ENCODE measurements at regions not wholly inside any gene's neighbourhood (a gene's known extent, or its start where the extent isn't known, plus 50 kb on each side); places are given as distances from the start of the nearest gene placed in this dataset.

- peaks cover 5% of the 10 kb centered on the region for H3K27me3 Mint-ChIP-seq
- peaks cover 0 to 2% (median 0%) of the 10 kb centered on the region in 3 donors for H3K4me1 Mint-ChIP-seq
- H3K27ac Mint-ChIP-seq, result no peak overlapping the region
- H3K9me3 Mint-ChIP-seq, result peaks cover 0 to 2% (median 1%) of the 10 kb centered on the region in 3 donors
- H3K4me3 Mint-ChIP-seq, result no peak overlapping the region
- H3K36me3 Mint-ChIP-seq, result no peaks in the 10 kb centered on the region
These were observed 176.3 kb upstream of the GLI2 start for GRCh38 chr2:120559401-120559800.

GRCh38 chr2:120560330-120560729, 175.3 kb upstream of the GLI2 start:
- no peaks in the 10 kb centered on the region for H3K36me3 Mint-ChIP-seq
- peaks cover 0 to 2% (median 1%) of the 10 kb centered on the region in 3 donors for H3K9me3 Mint-ChIP-seq
- peaks cover 5% of the 10 kb centered on the region for H3K27me3 Mint-ChIP-seq
- no peak overlapping the region for H3K27ac Mint-ChIP-seq
- H3K4me3 Mint-ChIP-seq, result no peak overlapping the region
- peaks cover 0 to 2% (median 0%) of the 10 kb centered on the region in 3 donors for H3K4me1 Mint-ChIP-seq

GRCh38 chr2:120561379-120562035, 174.2 kb upstream of the GLI2 start:
- Mint-ChIP-seq H3K27me3 (no peaks in the 10 kb centered on the region), H3K27ac (no peak overlapping the region), H3K4me3 (no peak overlapping the region), H3K4me1 (peaks cover 0 to 2% (median 0%) of the 10 kb centered on the region in 3 donors), H3K9me3 (peaks cover 0 to 2% (median 1%) of the 10 kb centered on the region in 3 donors), H3K36me3 (no peaks in the 10 kb centered on the region)

DNA sequence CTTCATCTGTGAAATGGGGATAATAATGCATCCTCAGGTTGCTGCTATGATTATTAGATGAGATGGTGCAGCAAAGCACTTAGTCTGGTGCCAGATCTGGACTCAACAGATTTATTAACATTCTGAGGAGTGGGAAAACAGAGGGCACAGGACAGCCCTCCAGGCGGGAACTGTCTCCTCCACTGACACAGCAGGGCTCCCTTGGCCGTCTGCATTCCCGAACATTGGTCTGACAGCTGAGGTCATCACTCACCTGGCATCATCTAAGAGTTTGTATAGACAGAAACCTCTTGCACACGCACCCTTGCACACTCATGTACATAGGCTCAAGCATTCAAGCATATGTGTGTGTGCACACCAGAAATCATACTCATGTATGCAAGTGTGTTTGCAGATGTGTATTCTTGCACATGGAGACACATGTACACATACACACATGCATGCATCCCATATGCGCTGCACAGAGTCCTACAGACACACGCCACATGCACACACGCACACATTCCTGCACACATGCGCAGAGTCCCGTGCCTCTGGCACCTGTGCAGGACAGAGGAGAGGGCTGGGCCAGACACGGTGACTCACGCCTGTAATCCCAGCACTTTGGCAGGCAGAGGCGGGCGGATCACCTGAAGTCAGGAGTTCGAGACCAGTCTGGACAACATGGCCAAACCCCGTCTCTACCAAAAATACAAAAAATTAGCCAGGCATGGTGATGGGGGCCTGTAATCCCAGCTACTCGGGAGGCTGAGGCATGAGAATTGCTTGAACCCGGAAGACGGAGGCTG, 173.3 kb upstream of the GLI2 start:
- Mint-ChIP-seq H3K9me3 (peaks cover 0 to 2% (median 1%) of the 10 kb centered on the region in 3 donors), H3K4me1 (peaks cover 0 to 2% (median 0%) of the 10 kb centered on the region in 3 donors), H3K27me3 (no peaks in the 10 kb centered on the region), H3K4me3 (no peak overlapping the region), H3K27ac (peak overlapping the region in 1 of 3 donors; percentile 80), H3K36me3 (no peaks in the 10 kb centered on the region)

DNA sequence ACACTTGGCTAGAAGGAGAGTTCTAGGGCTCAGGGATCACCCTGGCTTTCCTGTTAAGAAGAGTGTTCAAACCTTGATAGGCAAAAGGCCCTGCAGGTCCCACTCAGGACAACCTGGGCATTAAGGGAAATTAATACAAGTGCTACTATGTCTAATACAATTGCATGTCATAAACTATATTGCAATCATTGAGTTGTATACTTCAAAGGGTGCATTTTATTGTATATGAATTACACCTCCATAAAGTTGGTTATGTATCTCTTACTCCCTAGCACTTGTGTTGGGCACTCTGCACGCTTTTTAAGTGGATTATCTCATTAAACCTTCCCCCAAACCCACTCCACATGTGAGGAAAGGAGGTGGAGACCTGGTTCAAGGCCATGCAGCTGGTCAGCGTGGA, 172.1 kb upstream of the GLI2 start:
- Mint-ChIP-seq H3K36me3 (no peaks in the 10 kb centered on the region), H3K27ac (peak overlapping the region in 1 of 3 donors; percentile 11), H3K27me3 (no peaks in the 10 kb centered on the region), H3K9me3 (peaks cover 0 to under 1% (median 0%) of the 10 kb centered on the region in 3 donors), H3K4me1 (peaks cover 0 to 2% (median 0%) of the 10 kb centered on the region in 3 donors), H3K4me3 (no peak overlapping the region)

GRCh38 chr2:120564213-120565094, 171.2 kb upstream of the GLI2 start:
- no peaks in the 10 kb centered on the region for H3K9me3 Mint-ChIP-seq
- H3K4me1 Mint-ChIP-seq, result peaks cover 0 to 2% (median 0%) of the 10 kb centered on the region in 3 donors
- H3K27ac Mint-ChIP-seq, result no peak overlapping the region
- no peaks in the 10 kb centered on the region for H3K36me3 Mint-ChIP-seq
- no peak overlapping the region for H3K4me3 Mint-ChIP-seq
- no peaks in the 10 kb centered on the region for H3K27me3 Mint-ChIP-seq

DNA sequence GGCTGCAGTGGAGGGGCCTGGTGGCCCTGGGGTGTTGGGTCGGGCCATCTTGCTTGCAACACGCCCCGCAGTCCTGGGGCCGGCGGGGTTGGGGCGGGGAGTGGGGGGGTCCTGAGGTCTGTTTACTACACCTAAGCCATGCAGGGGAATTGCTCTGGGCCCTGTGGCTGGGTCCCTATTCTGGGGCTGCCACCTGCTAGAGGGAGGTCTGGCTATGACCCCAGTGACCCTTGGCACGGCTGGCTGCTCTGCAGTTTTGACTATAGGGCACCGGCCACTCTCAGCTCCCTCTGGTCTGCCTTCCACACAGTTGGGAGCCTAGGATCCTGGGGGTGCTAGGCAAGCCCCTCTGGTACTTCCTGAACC, 170.6 kb upstream of the GLI2 start:
- Mint-ChIP-seq H3K9me3 (no peaks in the 10 kb centered on the region), H3K27ac (no peak overlapping the region), H3K27me3 (no peaks in the 10 kb centered on the region)

DNA sequence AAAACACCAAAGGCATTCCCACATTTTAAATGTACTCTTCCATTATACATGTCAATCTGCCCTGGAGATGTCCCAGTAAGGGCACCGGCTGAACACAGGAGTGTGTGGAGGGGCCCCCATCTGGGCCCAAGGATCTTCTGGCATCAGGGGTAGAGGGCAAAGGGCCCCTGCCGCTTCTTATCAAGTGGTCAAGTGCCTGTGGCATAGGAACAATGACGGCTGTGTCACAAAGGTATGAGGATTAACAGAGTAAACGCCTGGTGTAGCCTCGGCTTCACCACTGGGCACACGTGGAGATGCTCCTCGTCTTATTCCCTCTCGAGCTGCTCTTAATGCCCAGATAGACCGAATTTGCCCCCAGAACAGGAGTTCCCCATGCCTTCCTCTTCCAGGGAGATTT, 169.7 kb upstream of the GLI2 start:
- Mint-ChIP-seq H3K4me3 (no peak overlapping the region), H3K27me3 (peaks cover 2% of the 10 kb centered on the region), H3K36me3 (no peaks in the 10 kb centered on the region), H3K9me3 (no peaks in the 10 kb centered on the region), H3K27ac (no peak overlapping the region), H3K4me1 (no peaks in the 10 kb centered on the region)

More for the DNA sequence above, 170.6 kb upstream of the GLI2 start:
- Mint-ChIP-seq H3K4me3 (no peak overlapping the region), H3K36me3 (no peaks in the 10 kb centered on the region), H3K4me1 (no peaks in the 10 kb centered on the region)

DNA sequence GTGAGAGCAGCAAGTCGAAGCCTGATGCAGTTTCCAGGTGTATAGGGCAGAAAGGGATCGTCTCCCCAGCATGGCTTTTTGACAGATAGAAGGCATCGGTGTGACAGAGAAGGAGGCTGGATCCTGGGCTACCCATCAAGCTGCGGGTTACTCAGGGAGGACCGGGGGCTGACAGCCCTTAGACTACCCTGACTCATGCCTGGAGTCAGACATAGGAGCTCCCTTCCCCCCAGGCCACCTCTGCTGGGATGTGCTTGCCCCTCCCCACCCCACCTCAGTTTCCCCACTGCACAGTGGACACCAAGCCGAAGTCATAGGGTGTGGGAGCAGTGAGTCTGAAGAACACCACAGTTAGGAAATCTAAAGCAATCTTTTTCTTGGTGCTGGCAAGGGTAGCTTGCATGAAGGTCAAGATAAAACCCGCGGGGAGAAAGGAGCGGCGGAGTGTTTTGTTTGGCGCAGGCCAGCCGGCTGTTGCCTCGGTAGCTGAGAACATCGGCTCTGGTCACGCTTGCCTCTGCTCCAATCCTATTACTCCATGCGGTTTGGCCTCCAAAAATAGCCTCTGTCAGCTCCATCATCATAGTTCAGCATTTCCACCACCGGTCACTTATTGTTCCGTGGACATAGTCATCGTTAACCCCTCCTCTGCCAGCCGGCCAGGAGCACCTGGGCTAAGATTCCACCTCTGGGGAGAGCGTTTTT, 169.2 kb upstream of the GLI2 start:
- H3K9me3 Mint-ChIP-seq, result no peaks in the 10 kb centered on the region
- no peaks in the 10 kb centered on the region for H3K4me1 Mint-ChIP-seq
- H3K36me3 Mint-ChIP-seq, result no peaks in the 10 kb centered on the region
- H3K4me3 Mint-ChIP-seq, result no peak overlapping the region
- H3K27ac Mint-ChIP-seq, result no peak overlapping the region
- H3K27me3 Mint-ChIP-seq, result peaks cover 2% of the 10 kb centered on the region

DNA sequence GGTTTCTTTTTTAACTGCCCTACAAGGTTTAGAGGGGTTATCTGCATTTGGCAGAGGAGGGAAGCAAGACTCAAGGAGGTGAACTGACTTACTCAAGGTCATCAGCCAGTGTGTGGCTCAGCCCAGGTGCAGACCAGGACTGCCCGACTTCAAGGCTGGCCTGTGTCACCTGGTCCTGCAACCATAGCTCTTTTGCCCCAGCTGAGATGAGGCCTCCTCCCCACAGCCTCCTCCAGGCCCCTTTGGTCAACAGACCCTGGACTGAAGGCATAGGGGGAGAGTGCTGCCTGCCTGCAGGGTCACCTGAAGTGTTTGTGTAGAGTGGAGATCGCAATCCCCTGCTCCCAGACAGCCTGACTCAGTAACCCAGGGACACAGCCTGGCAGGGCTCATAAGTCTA, 168.5 kb upstream of the GLI2 start:
- H3K9me3 Mint-ChIP-seq, result no peaks in the 10 kb centered on the region
- no peaks in the 10 kb centered on the region for H3K4me1 Mint-ChIP-seq

GRCh38 chr2:120568089-120568974, 167.3 kb upstream of the GLI2 start:
- Mint-ChIP-seq H3K4me3 (no peak overlapping the region), H3K4me1 (no peaks in the 10 kb centered on the region), H3K27me3 (peaks cover 2% of the 10 kb centered on the region), H3K27ac (peak overlapping the region in 1 of 3 donors; percentile 35), H3K9me3 (no peaks in the 10 kb centered on the region), H3K36me3 (no peaks in the 10 kb centered on the region)

More for the DNA sequence above, 168.5 kb upstream of the GLI2 start:
- H3K4me3 Mint-ChIP-seq, result no peak overlapping the region
- H3K27me3 Mint-ChIP-seq, result peaks cover 2% of the 10 kb centered on the region
- no peak overlapping the region for H3K27ac Mint-ChIP-seq
- H3K36me3 Mint-ChIP-seq, result no peaks in the 10 kb centered on the region

- peaks cover 2% of the 10 kb centered on the region for H3K27me3 Mint-ChIP-seq
- no peaks in the 10 kb centered on the region for H3K9me3 Mint-ChIP-seq
- peak overlapping the region in 1 of 3 donors; percentile 35 for H3K27ac Mint-ChIP-seq
- no peaks in the 10 kb centered on the region for H3K36me3 Mint-ChIP-seq
- H3K4me1 Mint-ChIP-seq, result no peaks in the 10 kb centered on the region
- H3K4me3 Mint-ChIP-seq, result no peak overlapping the region
These were observed 166.7 kb upstream of the GLI2 start for GRCh38 chr2:120568975-120569268.

GRCh38 chr2:120570001-120570400, 165.7 kb upstream of the GLI2 start:
- Mint-ChIP-seq H3K4me1 (no peaks in the 10 kb centered on the region), H3K9me3 (no peaks in the 10 kb centered on the region), H3K36me3 (no peaks in the 10 kb centered on the region), H3K27ac (no peak overlapping the region), H3K27me3 (peaks cover 6% of the 10 kb centered on the region), H3K4me3 (no peak overlapping the region)

GRCh38 chr2:120570546-120570945, 165.1 kb upstream of the GLI2 start:
- Mint-ChIP-seq H3K4me1 (no peaks in the 10 kb centered on the region), H3K27ac (no peak overlapping the region), H3K36me3 (no peaks in the 10 kb centered on the region), H3K4me3 (no peak overlapping the region), H3K9me3 (no peaks in the 10 kb centered on the region), H3K27me3 (peaks cover 9% of the 10 kb centered on the region)

Measured in IgD-negative memory B cell (primary cell).